Renal cortex interstitium (tissue), 11 donors: ENCODE measurements at regions not wholly inside any gene's neighbourhood (a gene's known extent, or its start where the extent isn't known, plus 50 kb on each side); places are given as distances from the start of the nearest gene placed in this dataset.
A peak's percentile ranks its signal among the peaks of the same experiment; 100 is the strongest.
"Not testable (repeated sequence)": the region's sequence is repeated elsewhere in the genome, so short reads cannot be mapped to it uniquely, and the experiment has no call there.

ENCODE experiments used
- DNase-seq, 11 donors: peaks; one replicate each; pipeline ENCODE4 v3.0.0-alpha.2; 2013; ENCODE audit warnings: low read depth in 9 of 11, low spot score in 4 of 11; ENCODE audit errors: extremely low read depth in 1 of 11

- peak in 5 of 11 donors; percentile 15 to 34 (median 23) for DNase-seq
Measured at GRCh38 chr3:192057261-192057660, 596.3 kb downstream of the PYDC2 start.

DNA sequence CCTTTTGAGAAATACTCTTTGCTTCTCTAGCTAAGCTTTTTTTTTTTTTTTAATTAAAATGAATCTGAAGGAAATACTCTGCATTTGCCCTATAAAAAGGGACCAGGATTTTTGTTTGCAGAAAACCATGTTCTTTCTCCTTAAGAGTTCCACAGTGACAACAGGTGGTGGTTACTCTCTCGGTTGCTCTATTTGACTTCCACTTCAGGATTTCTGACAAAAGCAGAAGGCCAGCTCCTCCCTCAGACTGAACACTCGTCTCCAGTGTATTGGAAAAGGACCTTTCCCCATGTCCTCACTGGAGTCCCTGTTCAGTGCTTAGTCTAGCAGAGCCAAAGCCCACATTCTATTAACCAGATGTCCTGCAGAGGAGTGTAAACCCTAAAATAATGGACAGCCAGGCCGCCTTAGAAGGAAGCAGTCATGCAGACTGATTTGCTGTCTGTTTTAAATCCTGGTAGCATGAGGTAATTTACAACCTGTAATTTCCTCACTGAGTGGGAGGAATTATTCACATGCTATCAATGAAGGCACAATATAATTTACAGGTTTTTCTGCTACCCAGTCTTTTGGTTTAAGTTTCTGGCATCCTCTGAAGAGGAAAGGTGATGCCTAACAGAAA, 599.3 kb downstream of the PYDC2 start:
- DNase-seq: peak; percentile 28 to 77 (median 59)

- no peak for DNase-seq
Measured at GRCh38 chr3:192061426-192061825, 600.5 kb downstream of the PYDC2 start.

DNA sequence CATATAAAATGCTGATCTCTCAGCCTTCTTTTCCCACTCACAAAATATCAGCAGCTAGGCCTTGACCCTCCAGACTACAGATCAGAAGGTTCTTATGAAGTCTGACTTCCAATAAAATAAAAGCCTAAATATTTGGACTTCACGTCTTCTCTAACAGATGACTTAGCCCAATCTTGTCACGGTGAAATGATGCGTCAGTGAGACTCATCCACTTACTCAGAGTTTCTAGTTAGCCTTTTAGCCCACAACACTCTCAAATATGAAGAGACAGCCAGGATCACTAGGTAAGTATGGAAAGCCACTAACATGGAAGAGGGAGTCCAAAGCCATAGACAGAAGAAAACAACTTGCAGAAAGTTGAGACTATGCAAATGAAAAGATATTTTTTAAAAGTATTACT, 601.2 kb downstream of the PYDC2 start:
- no peak for DNase-seq

DNA sequence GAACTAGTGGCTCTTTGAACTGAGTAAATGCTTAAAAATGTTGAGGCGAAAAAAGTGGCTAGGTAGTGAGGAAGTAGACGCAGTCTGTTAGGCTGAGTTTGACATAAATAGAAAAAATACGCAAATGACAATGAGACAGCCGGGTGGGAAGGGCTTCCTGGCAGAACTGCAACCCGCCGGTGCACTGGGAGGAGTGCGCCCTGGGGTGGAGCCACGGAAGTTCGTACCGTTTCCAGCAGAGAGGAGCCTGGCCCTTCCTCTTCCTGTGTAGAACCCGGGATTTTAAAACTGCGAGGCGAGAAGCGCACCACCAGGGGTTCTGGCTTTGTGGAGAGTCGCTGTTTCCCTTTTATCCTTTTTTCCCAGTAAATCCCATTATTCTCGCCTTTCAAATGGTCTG, 602.6 kb downstream of the PYDC2 start:
- no peak for DNase-seq

- DNase-seq: no peak
Measured at GRCh38 chr3:192064959-192065358, 604.0 kb downstream of the PYDC2 start.

DNA sequence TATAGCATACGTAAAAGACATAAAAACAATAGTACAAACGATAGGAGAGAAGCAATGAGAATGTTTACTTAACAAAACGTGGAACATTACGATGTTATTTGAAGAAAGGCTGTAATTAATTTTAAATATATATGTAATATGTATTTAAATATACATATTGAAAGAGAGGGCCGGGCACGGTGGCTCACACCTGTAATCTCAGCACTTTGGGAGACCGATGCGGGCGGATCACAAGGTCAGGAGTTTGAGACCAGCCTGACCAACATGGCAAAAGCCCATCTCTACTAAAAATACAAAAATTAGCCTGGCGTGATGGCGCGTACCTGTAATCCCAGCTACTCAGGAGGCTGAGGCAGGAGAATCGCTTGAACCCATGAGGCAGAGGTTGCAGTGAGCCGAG, 605.3 kb downstream of the PYDC2 start:
- DNase-seq: not testable (repeated sequence)

GRCh38 chr3:192068464-192069254, 607.7 kb downstream of the PYDC2 start:
- DNase-seq: no peak

DNA sequence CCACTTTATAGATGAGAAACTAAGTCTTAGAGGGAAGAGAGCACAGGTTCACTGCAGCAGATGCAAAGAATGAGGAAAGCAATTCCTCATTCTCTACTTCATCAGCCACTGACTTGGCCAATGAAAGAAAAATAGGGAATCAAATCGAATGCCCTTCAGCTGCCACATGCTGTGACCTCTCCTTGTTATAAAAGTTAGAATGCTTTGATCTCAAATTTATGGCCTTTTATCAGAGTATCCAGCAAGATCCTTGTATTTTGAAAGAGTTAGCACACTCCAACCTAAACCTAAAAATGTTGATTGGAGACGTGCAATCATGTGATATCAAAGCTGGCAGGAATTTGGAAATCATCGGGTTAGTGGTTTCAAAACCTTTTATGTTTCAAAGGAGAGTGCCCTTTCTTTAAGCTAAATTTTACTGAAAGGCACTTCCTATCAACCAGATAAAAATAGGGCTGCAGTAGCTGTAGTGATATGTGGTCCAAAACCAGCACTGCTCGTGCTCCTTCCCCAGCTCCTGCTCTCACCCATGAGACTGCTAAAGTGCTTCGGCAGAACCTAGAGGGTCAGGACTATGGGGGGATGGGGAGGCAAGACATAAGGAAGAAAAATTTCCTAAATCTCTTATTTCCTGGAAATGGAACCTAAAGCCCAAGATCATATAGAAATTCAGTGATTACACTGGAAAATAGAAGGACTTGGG, 617.0 kb downstream of the PYDC2 start:
- no peak for DNase-seq

DNA sequence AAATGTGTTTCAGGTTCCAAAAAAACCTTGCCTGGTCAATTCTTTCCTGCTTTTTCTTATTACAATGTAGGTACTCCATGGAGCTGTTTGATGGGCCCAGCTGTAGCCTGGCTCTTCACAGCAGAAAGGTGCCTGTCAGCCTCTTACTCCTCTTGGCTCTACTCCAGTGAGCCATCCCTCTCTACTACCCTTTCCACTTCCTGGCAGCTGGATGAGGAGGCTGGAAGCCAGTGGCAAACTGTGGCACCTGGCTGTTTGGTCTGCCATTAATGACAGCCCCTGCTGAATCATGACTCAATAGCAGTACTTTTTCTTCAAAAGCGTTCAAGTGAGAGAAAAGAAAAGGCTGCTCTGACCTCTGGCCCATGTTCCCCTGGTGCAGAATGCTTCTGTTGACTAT, 618.1 kb downstream of the PYDC2 start:
- DNase-seq: no peak

GRCh38 chr3:192080336-192080735, 619.4 kb downstream of the PYDC2 start:
- DNase-seq: no peak

- no peak for DNase-seq
Measured at GRCh38 chr3:192082730-192083660, 622.0 kb downstream of the PYDC2 start.
